ENCODE measurements at regions not wholly inside any gene's neighbourhood (a gene's known extent, or its start where the extent isn't known, plus 50 kb on each side); places are given as distances from the start of the nearest gene placed in this dataset.

GRCh38 chr17:53093391-53093790 lies 729.3 kb upstream of the KIF2B start (continued):
- TF ChIP-seq CTCF (conservative IDR thresholded peaks at IDR 0.05; ENCODE audit: low read depth in 2 of 2) (no peak), ZNF331 (CRISPR knock-in tag; IDR thresholded peaks at IDR 0.05; ENCODE audit: low read depth) (no peak), STAT1 (IDR thresholded peaks at IDR 0.05; ENCODE audit: unreplicated experiment) (no peak), ZNF114 (CRISPR knock-in tag; IDR thresholded peaks at IDR 0.05) (no peak)

- TF ChIP-seq REST (IDR thresholded peaks at IDR 0.05; ENCODE audit: unreplicated experiment) (no peak), ETS1 (IDR thresholded peaks at IDR 0.05) (no peak)
- no peaks in the 10 kb centered on the region for H3K79me2 ChIP-seq (replicated peaks; ENCODE audit: insufficient read depth)
- H3F3A ChIP-seq (replicated peaks; ENCODE audit: low read depth): no peaks in the 10 kb centered on the region
- DNase-seq (ENCODE audit: low spot score) (no peak), ATAC-seq (no peak)
- no peak overlapping the region for H3K4me3 Mint-ChIP-seq
- no peak overlapping the region for H3K27ac ChIP-seq (ENCODE audit: low read depth)
- H3K4me3 ChIP-seq: no peak overlapping the region
- H4K20me1 ChIP-seq (replicated peaks; ENCODE audit: insufficient read depth): no peaks in the 10 kb centered on the region
- no peak overlapping the region for H2AFZ ChIP-seq
- no peaks in the 10 kb centered on the region for H3K4me1 ChIP-seq (ENCODE audit: insufficient read depth)
- no peaks in the 10 kb centered on the region for H3K9me2 ChIP-seq (ENCODE audit: insufficient read depth)
- no peaks in the 10 kb centered on the region; the same call in 2 of the 3 replicates for H3K4me1 Mint-ChIP-seq
- H3K27ac Mint-ChIP-seq: no peak overlapping the region
- no peak overlapping the region for H3K4me2 ChIP-seq
- peaks cover 6% of the 10 kb centered on the region; the same call in 1 of the 3 replicates for H3K36me3 Mint-ChIP-seq (ENCODE audit: low read depth)
- no peaks in the 10 kb centered on the region for H3K27me3 Mint-ChIP-seq (ENCODE audit: insufficient read depth, low read depth, poor library complexity)
- H3K36me3 ChIP-seq (ENCODE audit: insufficient read depth): no peaks in the 10 kb centered on the region
- H3K27me3 ChIP-seq (ENCODE audit: insufficient read depth): no peaks in the 10 kb centered on the region
- H3K9me3 Mint-ChIP-seq: peaks cover 3% of the 10 kb centered on the region; the same call in 1 of the 3 replicates
These were observed 730.7 kb upstream of the KIF2B start for GRCh38 chr17:53092072-53092471.

- Mint-ChIP-seq H3K4me3 (no peak overlapping the region), H3K27ac (no peak overlapping the region)
- no peaks in the 10 kb centered on the region for H3K4me1 ChIP-seq (ENCODE audit: insufficient read depth)
- TF ChIP-seq ZNF114 (CRISPR knock-in tag; IDR thresholded peaks at IDR 0.05) (no peak), ETS1 (IDR thresholded peaks at IDR 0.05) (no peak), JUNB (IDR thresholded peaks at IDR 0.05; ENCODE audit: unreplicated experiment) (no peak)
These were observed 732.0 kb upstream of the KIF2B start for GRCh38 chr17:53090770-53091169.

More at GRCh38 chr17:53090770-53091169, 732.0 kb upstream of the KIF2B start:
- no peaks in the 10 kb centered on the region for H3K27me3 ChIP-seq (ENCODE audit: insufficient read depth)
- ATAC-seq (no peak), DNase-seq (ENCODE audit: low spot score) (no peak)
- no peak overlapping the region for H3K27ac ChIP-seq (ENCODE audit: low read depth)
- Mint-ChIP-seq H3K4me1 (no peaks in the 10 kb centered on the region; the same call in 2 of the 3 replicates), H3K27me3 (ENCODE audit: insufficient read depth, low read depth, poor library complexity) (no peaks in the 10 kb centered on the region), H3K36me3 (ENCODE audit: low read depth) (no peaks in the 10 kb centered on the region), H3K9me3 (no peaks in the 10 kb centered on the region)
- no peaks in the 10 kb centered on the region for H3K36me3 ChIP-seq (ENCODE audit: insufficient read depth)
- no peaks in the 10 kb centered on the region for H3K79me2 ChIP-seq (replicated peaks; ENCODE audit: insufficient read depth)
- H3K4me2 ChIP-seq: no peak overlapping the region
- no peak overlapping the region for H3K4me3 ChIP-seq
- no peak overlapping the region for H2AFZ ChIP-seq
- H4K20me1 ChIP-seq (replicated peaks; ENCODE audit: insufficient read depth): no peaks in the 10 kb centered on the region
- H3K9me2 ChIP-seq (ENCODE audit: insufficient read depth): no peaks in the 10 kb centered on the region
- no peaks in the 10 kb centered on the region for H3F3A ChIP-seq (replicated peaks; ENCODE audit: low read depth)

All from GM23338 (cell line).